ENCODE measurements at regions not wholly inside any gene's neighbourhood (a gene's known extent, or its start where the extent isn't known, plus 50 kb on each side); places are given as distances from the start of the nearest gene placed in this dataset.

DNA sequence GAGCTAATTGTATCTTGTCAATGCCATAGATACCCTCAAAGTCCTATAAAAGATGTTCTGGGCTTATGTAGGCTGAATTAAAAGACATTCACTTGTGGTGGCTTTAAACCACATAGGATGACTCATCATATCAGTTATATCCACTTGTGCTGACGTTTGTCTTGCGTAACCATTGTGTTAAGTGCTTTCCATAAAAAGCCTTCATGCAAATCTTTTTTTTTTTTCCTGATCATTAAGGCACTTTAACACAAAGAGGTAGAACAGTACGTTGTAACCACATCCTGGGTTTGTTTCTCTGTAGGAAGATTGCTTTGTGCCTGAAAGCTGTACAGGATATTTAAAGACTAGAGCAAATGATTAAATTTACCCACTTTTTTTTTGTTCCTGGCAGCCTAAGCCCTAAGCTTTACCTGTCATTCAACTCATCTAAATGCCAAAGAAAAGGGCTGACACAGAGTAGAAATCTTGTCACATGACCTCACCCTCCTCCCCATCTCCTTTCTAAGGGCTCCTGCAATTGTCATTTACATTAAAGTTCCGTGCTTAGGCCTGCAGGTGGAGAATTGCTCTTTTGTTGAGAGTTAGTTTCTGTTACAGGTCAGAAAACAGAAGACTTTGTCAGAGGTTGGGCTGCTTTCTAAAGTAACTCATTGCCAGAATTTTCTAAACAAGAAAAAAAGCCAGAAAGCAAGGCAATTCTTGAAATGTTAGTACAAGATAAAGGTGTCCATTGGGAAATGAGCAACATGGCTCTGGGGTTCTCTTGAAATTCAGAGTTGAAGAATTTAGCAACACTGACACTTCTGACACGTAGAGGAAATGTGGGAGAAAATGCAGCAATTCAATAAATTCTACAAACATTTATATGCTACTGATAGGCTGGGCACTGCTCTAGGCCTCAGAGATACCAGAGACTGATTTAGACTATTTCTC, 555.6 kb downstream of the PPARGC1A start:
- peak in 1 of 2 donors; percentile 8 for DNase-seq (ENCODE audit: low read depth in 2 of 2)

DNA sequence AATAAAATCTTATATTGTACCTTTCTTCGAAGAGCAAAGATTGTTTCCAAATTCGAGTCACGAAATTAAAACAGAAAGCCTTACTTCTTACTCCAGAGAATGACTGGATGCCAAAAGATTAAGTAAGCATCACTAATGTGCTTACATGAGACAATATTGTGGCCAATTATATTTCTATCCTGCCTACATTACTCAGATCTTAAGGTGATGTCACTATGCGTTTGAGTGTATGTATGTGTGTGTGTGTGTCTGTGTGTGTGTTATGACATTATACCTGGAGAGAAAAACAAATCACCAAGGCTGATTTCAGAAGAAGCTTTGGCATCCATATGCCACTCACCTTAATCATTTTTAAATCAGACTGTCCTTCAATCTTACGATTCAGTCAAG, 556.3 kb downstream of the PPARGC1A start:
- no peak for DNase-seq (ENCODE audit: low read depth in 2 of 2)

DNA sequence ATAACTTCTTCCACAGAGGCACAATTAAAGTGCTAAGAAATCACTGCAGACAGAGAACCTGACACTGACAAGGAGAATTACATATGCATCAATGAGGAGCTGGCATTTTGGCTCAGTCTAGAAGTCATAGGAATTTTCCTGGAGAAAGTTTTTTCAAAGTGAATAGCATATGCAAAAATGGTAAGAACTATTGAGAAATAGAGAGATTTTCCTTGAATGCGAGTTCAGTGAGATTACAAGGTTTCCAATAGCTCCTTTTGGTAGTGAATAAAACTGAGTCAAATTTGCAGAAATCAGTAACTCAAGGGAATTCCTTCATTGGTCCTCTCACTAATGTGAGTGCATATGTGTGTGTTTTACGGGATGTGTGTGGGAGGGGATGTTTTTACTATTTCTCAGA, 557.5 kb downstream of the PPARGC1A start:
- DNase-seq (ENCODE audit: low read depth in 2 of 2), result no peak

DNA sequence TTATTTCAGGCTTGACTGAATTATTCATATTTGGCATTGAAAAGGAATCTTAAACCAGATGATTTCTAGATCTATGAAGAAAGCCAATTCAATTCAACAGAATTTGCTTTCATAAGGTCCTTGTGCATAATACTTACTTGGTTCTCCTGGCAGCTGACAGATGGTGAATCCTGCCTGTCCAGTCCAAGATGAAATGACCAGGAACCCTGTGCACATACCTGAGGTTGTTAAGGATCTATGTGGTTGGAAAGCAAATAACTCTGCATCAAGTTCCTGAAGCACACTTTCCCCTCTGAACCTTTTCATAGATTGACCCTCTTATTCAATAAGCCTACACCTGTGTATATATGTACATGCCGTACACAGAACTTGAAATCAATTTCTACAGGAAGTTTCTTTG, 562.7 kb downstream of the PPARGC1A start:
- DNase-seq (ENCODE audit: low read depth in 2 of 2), result no peak

DNA sequence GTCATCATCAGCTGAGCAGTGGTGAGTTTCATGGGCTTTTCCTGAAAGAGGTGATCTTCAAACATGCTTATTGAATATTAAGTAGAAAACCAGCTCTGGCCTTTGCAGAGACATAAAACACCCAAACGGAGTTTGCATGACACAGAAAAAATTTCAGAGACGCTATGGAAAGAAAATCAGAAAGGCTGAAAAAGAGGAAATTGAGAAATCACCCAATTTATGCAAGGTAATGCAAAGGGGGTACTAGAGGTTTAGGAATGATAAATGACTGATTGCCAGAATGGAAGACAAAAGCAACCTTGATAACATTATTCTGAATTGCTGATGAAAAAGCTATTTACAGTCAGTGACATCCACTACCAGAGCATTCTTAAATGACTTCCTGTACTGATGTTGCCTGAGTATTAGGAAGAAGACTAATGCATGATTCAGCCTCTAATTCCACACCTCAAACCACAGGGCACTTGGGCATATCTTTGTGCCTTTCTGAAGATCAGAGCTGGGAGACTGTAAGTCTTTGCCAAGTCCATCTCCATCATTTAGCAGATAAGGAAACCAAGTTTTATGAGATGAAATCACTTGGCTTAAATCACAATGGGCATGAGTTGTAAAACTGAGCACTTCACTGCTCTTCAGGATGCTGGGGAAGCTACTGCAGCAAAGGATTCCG, 565.7 kb downstream of the PPARGC1A start:
- DNase-seq (ENCODE audit: low read depth in 2 of 2), result no peak

DNA sequence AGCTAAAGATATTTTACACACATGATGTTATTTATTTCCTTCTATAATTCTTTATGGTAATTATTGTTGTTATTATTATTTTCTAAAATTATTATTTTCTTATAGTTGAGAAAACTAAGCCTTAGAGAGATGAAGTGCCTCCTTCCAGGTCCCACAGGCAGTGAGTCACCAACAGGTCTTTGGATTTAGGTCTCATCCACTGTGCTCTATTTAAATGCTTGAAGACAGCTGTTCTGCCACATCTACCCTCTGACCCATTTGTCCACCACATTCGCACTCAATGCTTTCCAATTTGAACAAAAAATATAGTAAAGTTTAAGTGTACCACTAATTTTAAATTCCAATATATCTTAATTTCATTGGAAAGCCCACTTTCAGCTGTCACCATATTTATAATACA, 566.4 kb downstream of the PPARGC1A start:
- no peak for DNase-seq (ENCODE audit: low read depth in 2 of 2)

DNA sequence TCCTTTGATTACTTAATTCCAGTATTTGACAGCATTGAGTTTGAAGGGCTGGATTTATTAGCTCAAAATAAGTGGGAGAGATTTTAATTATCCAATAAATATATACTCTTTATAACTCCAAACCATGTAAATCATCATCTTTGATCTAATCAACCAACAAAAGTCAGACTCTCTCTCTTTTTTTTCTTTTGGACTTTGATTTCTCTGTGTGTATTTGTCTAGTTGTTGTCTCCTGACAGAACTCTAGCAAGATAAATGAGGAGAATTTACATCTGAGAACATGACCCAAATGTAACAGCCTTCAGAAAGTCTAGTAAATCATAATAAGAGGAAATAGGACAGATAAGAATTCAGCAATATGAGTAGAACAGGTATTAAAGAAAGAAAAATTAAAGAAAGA, 567.1 kb downstream of the PPARGC1A start:
- DNase-seq (ENCODE audit: low read depth in 2 of 2), result no peak

DNA sequence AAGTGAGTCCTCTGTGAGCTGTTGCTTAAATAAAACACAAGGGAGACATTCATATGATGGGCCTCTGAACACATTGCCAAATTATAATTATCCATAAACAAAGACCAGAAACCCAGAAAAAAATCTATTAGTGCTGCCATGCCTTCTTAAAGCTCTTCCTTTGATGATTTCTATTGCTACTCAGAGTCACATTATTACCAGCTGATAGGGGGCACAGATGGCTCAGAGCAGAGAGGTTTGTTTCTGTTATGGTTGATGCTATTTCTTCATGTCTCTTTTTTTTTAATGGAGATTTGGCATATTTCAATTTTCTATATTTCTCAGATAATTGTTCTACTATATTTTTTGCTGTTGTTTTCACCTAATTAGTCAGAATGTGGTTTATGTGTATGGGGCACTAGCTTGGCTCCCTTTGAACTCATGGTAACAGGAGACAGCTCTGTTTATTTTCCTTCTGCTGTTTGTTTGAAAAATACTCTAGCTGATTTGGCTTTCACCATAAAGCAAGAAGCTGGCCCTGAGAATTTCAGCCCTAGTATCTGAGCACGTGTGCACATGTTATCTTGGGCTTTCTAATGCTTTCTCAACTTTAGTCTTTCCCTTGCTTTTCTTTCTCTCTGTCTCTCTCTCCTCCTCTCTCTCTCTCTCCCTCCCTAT, 568.8 kb downstream of the PPARGC1A start:
- DNase-seq (ENCODE audit: low read depth in 2 of 2), result no peak

DNA sequence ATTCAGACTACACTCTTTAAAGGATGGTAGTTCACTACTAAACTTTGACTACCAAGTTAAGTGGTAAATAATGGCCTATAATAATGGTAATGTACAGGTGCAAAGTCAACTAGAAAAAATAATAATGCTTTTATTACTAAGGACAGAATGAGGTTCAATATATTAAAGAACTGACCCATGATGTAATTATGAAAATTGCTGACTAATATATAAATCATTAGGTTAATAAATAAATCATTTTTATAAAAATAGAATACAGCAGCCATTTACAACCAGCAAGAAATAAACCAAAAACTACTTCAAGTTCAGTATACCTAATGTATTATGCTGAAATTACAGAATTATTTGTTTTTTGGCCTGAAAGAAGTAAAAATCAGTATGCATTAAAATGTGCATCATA, 577.2 kb downstream of the PPARGC1A start:
- no peak for DNase-seq (ENCODE audit: low read depth in 2 of 2)

DNA sequence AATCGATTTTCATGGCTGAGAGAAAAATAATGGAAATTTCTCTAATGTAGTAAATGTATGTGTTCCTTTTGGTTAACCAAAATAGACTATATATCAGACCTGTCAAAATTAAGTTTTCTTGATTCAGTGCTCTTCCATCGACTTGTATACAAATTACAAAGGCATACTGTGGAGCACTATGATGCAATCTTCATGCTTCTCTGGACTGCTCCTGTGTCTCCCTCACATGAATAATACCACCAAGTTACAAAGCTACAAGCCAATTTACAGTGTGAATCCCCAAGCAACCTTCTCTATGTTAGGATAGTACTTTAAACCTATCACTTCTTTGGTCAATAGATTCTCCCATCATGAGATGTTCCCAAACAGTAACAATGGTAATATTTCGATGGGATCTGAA, 577.9 kb downstream of the PPARGC1A start:
- no peak for DNase-seq (ENCODE audit: low read depth in 2 of 2)

DNA sequence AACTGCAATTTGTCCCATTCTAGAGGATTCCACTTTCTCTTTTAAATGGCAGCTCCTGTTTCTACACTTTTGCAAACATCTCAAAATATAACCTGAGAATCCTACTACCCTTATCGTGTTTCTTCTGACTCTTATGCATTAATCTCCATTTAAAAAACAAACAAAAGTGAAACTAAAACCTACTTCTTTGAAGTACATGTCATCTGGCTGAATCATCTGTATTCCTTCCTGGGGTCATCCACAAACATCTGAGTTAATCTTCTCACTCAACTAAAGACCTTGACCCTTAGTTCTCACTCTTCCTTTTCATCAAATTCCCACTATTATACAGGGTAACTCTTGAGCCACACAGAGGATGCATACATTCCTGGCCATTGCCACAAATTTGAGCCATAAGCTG, 584.8 kb downstream of the PPARGC1A start:
- DNase-seq (ENCODE audit: low read depth in 2 of 2), result no peak

DNA sequence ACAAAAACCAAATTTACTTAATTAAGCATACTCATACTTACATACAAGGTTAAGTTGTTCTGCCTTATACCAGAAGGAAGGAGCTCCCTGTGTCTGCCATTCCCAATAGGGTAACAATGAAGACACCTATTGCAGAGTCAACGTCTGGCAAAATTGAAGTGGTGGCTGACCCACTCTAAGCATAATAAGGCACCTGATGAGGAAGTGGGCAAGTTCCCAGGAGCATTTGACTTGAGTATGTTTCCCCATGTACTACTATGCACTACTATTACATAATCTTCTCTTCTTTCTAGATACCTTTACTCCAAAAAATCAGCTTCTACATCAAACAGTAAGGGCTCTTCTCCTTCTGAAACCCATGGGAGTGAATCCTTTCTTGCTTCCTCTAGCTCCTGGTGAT, 591.5 kb downstream of the PPARGC1A start:
- no peak for DNase-seq (ENCODE audit: low read depth in 2 of 2)

DNA sequence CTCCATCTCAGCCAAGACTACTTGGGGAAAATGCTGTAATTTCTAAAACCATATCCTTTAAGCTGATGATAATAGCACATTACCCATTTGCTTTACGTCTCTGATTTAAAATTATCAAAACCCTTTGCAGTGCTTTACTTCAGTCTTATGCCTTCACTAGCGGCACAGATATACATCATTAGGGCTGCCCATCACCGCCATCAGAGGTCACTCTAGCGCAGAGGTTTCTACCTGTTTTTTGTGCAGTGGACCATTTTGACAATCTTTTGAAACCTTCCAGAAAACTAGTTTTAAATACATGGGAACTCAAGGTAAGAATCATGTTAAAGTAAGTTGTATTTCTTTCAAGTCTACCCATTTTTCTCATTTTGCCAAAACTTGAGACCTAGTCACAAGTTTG, 592.5 kb downstream of the PPARGC1A start:
- no peak for DNase-seq (ENCODE audit: low read depth in 2 of 2)

DNA sequence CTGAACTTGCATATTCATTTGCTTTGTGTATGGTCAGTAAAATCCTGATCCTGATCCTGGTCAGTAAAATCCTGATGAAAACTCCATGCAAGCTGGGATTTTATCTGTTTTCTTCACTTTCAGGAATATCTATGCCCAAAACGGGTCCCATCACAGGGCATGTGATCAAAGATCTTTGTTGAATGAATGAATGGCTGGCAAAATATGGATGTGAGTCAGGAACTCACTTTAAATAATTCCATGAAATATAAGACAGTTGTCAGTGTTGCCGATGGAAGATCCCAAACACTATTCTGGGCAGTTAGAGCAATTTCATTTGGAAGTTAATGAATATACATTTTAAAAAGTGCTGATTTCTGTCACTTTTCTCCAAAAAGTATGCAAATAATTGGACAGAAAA, 598.4 kb downstream of the GBA3 start:
- DNase-seq (ENCODE audit: low read depth in 2 of 2), result no peak

DNA sequence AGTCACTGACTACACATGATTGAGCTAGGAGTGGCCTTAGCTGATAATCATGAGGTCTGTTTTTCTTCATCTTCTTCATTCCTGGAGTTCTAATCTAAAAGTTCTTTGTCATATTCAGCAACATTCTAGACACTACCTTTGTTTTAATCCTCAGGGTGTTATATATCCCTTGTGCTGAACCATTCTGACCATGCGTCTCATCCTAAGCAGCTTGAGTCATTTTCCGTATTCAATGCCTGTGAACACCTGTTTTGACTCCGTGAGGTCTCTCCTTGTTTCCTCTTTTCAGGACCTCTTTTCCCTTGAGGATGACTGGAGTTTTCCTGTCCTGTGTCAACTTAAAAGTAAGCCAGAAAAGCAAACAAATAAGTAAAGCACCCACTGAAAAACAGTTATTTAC, 597.9 kb downstream of the GBA3 start:
- DNase-seq (ENCODE audit: low read depth in 2 of 2), result no peak

DNA sequence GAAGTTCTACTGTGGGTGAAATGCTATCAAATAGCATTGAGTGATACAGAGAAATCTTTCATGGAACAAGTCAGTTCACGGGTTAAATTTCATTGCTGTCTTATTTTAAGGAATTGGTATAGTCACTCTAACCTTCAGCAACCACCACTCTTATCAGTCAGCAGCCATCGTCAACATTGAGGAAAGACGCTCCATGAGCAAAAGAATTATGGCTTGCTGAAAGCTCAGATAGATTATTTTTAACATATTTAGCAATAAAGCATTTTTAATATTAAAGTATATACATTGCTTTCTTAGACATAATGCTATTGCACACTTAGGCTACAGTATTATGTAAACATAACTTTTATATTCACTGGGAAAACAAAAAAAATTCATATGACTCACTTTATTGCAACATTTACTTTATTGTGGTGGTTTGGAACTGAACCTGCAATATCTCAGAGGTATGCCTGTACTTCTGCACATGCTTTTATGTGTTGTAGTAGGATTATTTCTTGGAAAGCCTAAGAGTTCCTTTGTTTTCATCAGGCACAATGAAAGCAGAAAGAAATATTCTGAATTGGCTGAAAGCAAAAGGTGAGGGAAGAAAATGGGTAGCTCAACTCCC, 586.7 kb downstream of the GBA3 start:
- DNase-seq (ENCODE audit: low read depth in 2 of 2), result no peak

DNA sequence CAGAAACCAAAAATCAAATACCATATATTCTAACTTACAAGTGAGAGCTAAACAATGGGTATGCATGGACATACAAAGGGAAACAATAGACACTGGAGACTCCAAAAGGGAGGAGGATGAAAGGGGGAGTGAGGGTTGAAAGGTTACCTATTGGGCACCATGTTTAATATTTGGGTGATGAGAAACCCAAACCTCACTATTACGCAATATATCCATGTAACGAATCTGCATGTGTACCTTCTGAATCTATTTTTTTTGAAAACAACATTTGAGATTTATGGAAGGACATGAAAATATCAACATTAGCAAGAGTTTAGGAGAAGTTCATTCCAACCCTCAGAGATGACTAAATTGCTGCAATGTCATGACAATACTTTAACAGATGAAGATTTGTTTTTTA, 586.1 kb downstream of the GBA3 start:
- DNase-seq (ENCODE audit: low read depth in 2 of 2), result no peak

DNA sequence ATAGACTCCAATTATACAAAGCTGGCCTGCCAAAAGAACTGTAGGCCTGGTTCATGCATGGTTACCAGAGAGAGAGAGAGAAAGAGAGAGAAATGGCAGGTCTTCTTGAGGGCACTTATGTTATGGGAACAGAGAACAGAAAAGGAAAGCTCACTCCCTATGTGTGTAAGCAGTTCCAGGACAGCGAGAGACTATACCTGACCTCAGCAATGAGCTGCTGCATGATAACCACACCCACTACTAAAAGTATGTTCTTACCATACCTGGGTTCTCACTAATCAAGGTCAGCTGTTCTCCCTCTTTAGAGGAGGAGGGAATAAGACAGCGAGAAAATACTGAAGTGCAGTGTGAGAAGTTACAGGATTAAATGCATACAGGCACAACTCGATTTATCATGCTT, 583.3 kb downstream of the GBA3 start:
- DNase-seq (ENCODE audit: low read depth in 2 of 2), result no peak

DNA sequence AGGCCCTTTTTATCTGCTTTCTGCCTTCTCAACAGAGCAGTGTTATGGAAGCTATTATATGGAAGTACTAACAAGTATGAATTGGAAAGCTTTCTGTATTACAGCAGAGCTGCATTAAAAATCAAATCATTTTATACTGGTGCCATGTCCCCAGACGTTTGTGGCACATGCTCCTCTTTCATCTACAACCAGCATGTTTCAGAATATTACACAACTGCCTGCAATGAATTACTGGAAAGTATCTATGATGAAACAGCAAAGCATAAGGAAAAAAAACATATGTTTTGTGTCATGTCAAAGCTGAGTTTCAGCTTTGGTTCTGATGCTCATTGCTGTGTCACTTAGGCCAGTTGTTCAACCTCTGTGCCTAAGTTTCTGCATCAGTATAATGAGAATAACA, 576.8 kb downstream of the GBA3 start:
- no peak for DNase-seq (ENCODE audit: low read depth in 2 of 2)

DNA sequence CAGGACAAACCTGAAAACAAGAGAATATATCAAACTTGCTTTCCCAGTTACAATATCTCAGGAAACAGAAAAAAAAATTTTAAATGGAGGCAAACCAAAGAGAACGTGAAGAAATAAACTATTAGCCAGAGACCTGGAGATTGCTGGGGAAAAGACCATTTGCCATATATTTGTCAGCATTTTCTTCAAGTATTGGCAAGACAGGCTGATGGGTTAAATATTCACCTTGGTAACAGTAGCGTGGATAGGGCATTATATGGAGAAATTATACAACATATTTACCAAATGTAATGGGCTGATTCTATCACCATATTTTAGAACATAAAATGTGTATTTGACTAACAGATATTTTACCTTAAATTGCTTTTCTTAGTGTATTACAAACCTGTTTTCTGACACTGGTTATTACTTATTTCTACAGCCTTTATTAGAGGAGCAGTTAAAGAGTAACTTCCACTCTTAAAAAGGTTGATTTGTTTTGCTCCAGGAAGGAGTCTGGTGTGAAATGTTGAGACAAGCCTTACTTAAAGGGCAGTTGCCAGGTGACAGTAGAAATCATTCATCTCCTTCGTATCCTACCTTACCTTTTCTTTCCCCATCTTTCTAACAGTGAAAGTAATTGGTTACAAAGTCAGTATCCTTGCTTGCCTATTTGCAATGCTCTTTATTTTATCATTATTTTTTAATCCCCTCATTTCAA, 575.5 kb downstream of the GBA3 start:
- no peak for DNase-seq (ENCODE audit: low read depth in 2 of 2)

DNA sequence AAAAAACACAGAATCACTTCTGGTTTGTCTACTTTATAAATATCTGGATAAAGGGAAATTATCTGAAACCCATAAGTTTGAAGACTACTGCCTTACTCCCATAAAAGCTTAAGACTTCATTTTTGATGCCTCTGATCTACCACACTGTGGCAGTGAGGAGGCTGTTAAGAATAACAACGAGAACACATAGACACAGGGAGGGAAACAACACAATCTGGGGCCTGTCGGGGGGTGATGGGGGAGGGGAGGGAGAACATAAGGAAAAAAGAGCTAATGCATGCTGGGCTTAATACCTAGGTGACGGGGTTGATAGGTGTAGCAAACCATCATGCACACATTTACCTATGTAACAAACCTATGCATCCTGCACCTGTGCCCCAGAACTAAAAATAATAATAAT, 573.7 kb downstream of the GBA3 start:
- DNase-seq (ENCODE audit: low read depth in 2 of 2), result no peak

DNA sequence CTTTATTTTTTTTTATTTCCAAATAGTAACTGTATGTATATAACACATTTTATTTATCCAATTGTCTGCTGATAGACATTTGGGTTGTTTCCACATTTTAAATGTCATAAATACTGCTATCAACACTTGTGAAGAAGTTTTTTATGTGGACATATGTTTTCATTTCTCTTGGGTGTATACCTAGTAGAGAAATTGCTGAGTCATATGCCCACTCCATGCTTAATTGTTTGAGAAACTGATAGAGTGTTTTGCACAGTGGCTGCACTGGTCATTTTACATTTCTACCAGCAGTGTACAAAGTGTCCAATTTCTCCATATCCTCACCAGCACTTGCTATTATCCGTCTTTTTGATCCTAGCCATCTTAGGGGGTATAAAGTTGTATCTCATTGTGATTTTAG, 567.8 kb downstream of the GBA3 start:
- no peak for DNase-seq (ENCODE audit: low read depth in 2 of 2)

Data from activated CD4-positive, alpha-beta T cell treated with anti-CD3 and anti-CD28 coated beads for 24 hours (primary cell).